ENCODE measurements at regions not wholly inside any gene's neighbourhood (a gene's known extent, or its start where the extent isn't known, plus 50 kb on each side); places are given as distances from the start of the nearest gene placed in this dataset.

GRCh38 chr12:3944620-3945019 lies 71.4 kb upstream of the PARP11 start:
- peaks cover 4% of the 10 kb centered on the region for H3K27me3 ChIP-seq
- no peaks in the 10 kb centered on the region for H3K9me3 ChIP-seq
- H3K36me3 ChIP-seq: no peaks in the 10 kb centered on the region
- no peaks in the 10 kb centered on the region for H3K4me1 ChIP-seq
- no peak overlapping the region for H3K27ac ChIP-seq
- H3K4me3 ChIP-seq: no peak overlapping the region
- no peak for DNase-seq (ENCODE audit: low spot score in 2 of 2)
- TF ChIP-seq EP300 (IDR thresholded peaks at IDR 0.05) (no peak), POLR2A (IDR thresholded peaks at IDR 0.05) (no peak), POLR2AphosphoS5 (IDR thresholded peaks at IDR 0.05) (no peak), CTCF (IDR thresholded peaks at IDR 0.05) (no peak)
- WGBS: 73% methylated on average over 1 of the region's 1 CpG

DNA sequence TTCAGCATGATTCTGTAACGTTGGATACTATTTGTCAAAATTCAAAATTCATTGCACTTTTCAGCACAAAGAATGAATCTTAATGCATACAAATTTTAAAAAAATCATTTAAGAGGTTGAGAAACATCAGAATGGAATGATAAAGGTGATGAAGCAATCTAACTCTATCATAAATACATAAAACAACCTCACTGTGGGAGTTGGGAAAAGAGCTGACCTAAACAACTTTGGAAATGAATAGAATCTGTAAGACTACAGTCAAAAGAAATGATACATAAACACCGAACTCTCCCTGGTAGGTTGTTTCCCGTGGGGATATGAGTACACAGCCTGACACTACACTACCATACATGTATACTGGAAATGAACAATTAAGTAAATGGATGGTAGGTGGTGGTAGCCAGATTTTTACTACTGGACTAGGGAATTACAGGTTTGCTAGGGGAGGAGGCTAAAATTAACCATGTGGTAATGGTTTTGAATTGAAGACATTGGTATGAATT lies 64.9 kb upstream of the PARP11 start:
- no peak overlapping the region for H3K27ac ChIP-seq
- no peak overlapping the region for H3K4me3 ChIP-seq
- no peaks in the 10 kb centered on the region for H3K36me3 ChIP-seq
- H3K9me3 ChIP-seq: no peaks in the 10 kb centered on the region
- TF ChIP-seq CTCF (IDR thresholded peaks at IDR 0.05): no peak
- no peak for TF ChIP-seq POLR2AphosphoS5 (IDR thresholded peaks at IDR 0.05)
- TF ChIP-seq EP300 (IDR thresholded peaks at IDR 0.05): no peak
- TF ChIP-seq POLR2A (IDR thresholded peaks at IDR 0.05): no peak
- WGBS: 84% methylated on average over 3 of the region's 3 CpGs
- H3K27me3 ChIP-seq: peaks cover 3% of the 10 kb centered on the region
- DNase-seq (ENCODE audit: low spot score in 2 of 2): no peak
- no peaks in the 10 kb centered on the region for H3K4me1 ChIP-seq

GRCh38 chr12:3935078-3935477 lies 61.9 kb upstream of the PARP11 start:
- TF ChIP-seq CTCF (IDR thresholded peaks at IDR 0.05) (no peak), POLR2AphosphoS5 (IDR thresholded peaks at IDR 0.05) (no peak), EP300 (IDR thresholded peaks at IDR 0.05) (no peak), POLR2A (IDR thresholded peaks at IDR 0.05) (no peak)
- 73% methylated on average over 5 of the region's 5 CpGs for WGBS
- H3K27me3 ChIP-seq: peaks cover 25% of the 10 kb centered on the region
- H3K4me3 ChIP-seq: no peak overlapping the region
- H3K9me3 ChIP-seq: no peaks in the 10 kb centered on the region
- peaks cover 4% of the 10 kb centered on the region for H3K4me1 ChIP-seq
- H3K27ac ChIP-seq: no peak overlapping the region
- H3K36me3 ChIP-seq: no peaks in the 10 kb centered on the region
- DNase-seq (ENCODE audit: low spot score in 2 of 2): no peak

GRCh38 chr12:3933819-3934192 lies 60.6 kb upstream of the PARP11 start:
- WGBS: 94% methylated on average over 1 of the region's 1 CpG
- TF ChIP-seq EP300 (IDR thresholded peaks at IDR 0.05) (no peak), CTCF (IDR thresholded peaks at IDR 0.05) (no peak), POLR2AphosphoS5 (IDR thresholded peaks at IDR 0.05) (no peak), POLR2A (IDR thresholded peaks at IDR 0.05) (no peak)
- peaks cover 30% of the 10 kb centered on the region for H3K27me3 ChIP-seq

DNA sequence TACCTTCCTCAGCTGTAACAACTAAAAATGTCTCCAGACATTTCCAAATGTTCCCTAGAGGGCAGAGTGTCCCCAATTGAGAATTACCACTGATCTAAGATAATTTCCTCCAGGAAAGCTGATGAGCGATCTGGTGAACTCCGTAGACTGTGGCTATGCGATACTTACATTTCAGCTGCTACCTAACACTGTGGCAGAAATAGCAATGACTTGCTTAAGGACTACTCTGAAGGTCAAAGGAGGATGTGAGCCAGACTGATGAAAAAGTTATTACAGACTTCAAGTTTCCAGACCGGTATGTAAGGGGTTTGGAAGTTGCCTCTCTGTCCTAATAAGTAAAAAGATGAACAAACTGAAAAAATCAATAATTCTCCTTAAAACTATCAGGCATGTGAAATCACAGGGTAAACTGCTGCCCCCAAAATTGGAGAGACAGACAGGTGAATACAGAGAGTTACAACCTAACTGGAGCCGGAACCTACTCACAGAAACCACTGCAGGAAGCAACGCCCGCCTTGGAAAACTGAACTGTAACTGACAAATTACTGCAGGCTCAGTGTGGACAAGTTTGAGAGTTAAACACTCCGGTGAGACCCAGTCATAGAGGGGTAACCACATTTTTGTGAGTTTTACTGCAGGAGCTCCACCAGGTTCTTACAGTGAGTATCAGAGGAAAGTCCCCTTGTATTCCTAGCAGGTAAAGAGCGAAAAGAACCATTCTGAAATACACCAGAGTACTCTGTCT lies 60.0 kb upstream of the PARP11 start:
- no peaks in the 10 kb centered on the region for H3K36me3 ChIP-seq
- H3K27ac ChIP-seq: no peak overlapping the region
- no peaks in the 10 kb centered on the region for H3K9me3 ChIP-seq
- peaks cover 30% of the 10 kb centered on the region for H3K27me3 ChIP-seq
- 81% methylated on average over 9 of the region's 9 CpGs for WGBS
- no peak for DNase-seq (ENCODE audit: low spot score in 2 of 2)
- TF ChIP-seq POLR2AphosphoS5 (IDR thresholded peaks at IDR 0.05) (no peak), EP300 (IDR thresholded peaks at IDR 0.05) (no peak), POLR2A (IDR thresholded peaks at IDR 0.05) (no peak), CTCF (IDR thresholded peaks at IDR 0.05) (no peak)
- H3K4me1 ChIP-seq: peaks cover 4% of the 10 kb centered on the region
- no peak overlapping the region for H3K4me3 ChIP-seq

More at GRCh38 chr12:3933819-3934192, 60.6 kb upstream of the PARP11 start:
- peaks cover 4% of the 10 kb centered on the region for H3K4me1 ChIP-seq
- DNase-seq (ENCODE audit: low spot score in 2 of 2): no peak
- no peaks in the 10 kb centered on the region for H3K36me3 ChIP-seq
- H3K9me3 ChIP-seq: no peaks in the 10 kb centered on the region
- no peak overlapping the region for H3K4me3 ChIP-seq
- no peak overlapping the region for H3K27ac ChIP-seq

Data from suprapubic skin (tissue), 4 donors.